ENCODE measurements at regions not wholly inside any gene's neighbourhood (a gene's known extent, or its start where the extent isn't known, plus 50 kb on each side); places are given as distances from the start of the nearest gene placed in this dataset.

DNA sequence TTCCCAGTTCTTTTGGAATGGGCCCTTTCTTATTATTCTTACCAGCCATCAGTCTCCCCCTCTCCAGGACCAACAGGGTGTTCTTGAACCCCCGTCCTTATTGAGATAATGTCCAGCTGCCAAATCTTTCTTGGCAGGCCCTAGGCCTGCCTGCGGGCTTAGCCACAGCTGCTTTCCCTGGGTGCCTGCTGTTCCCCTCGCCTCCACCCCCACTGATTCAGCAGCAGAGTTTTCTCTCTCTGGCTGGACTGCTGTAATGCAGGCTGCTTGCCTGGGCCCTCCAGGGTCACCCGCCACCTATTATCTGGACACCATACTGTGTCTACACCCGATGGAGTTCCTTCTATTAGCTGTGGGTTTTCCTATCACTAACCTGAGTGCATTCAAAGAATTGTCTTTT is 395.4 kb upstream of the ATP5MC3 start:
- no peak for TF ChIP-seq EZH2 (IDR thresholded peaks at IDR 0.05; ENCODE audit: borderline replicate concordance, low read depth, low read length, poor library complexity, severe bottlenecking)
- TF ChIP-seq, protein P1, sequence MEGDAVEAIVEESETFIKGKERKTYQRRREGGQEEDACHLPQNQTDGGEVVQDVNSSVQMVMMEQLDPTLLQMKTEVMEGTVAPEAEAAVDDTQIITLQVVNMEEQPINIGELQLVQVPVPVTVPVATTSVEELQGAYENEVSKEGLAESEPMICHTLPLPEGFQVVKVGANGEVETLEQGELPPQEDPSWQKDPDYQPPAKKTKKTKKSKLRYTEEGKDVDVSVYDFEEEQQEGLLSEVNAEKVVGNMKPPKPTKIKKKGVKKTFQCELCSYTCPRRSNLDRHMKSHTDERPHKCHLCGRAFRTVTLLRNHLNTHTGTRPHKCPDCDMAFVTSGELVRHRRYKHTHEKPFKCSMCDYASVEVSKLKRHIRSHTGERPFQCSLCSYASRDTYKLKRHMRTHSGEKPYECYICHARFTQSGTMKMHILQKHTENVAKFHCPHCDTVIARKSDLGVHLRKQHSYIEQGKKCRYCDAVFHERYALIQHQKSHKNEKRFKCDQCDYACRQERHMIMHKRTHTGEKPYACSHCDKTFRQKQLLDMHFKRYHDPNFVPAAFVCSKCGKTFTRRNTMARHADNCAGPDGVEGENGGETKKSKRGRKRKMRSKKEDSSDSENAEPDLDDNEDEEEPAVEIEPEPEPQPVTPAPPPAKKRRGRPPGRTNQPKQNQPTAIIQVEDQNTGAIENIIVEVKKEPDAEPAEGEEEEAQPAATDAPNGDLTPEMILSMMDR (conservative IDR thresholded peaks at IDR 0.05; ENCODE audit: low read depth, low read length) = no peak
- no peak overlapping the region for H3K27ac ChIP-seq (ENCODE audit: low read depth, low read length, poor library complexity, severe bottlenecking)
- H3K9me3 ChIP-seq (ENCODE audit: low read depth, low read length, poor library complexity, severe bottlenecking) = no peaks in the 10 kb centered on the region
- H3K27me3 ChIP-seq (replicated peaks; ENCODE audit: insufficient read depth, low read depth, low read length, poor library complexity) = no peaks in the 10 kb centered on the region
- DNase-seq (ENCODE audit: low spot score) = no peak
- BruUV-seq (replicated peaks) = no TSS peak
- ChIA-PET POLR2A (ENCODE audit: low non-redundant PET) (no interaction called here), CTCF (no interaction called here)
- intact Hi-C loops (cut with micrococcal nuclease; ENCODE audit: unreplicated experiment) = no loop called here
- no peaks in the 10 kb centered on the region for H3K36me3 ChIP-seq (ENCODE audit: insufficient read depth, low read length, poor library complexity, severe bottlenecking)
- H3K4me1 ChIP-seq (ENCODE audit: insufficient read depth, low read length, poor library complexity, severe bottlenecking) = no peaks in the 10 kb centered on the region
- no peak overlapping the region for H3K4me3 ChIP-seq (ENCODE audit: low read depth, low read length, poor library complexity, severe bottlenecking)

- no peak for DNase-seq (ENCODE audit: low spot score)
- no peaks in the 10 kb centered on the region for H3K36me3 ChIP-seq (ENCODE audit: insufficient read depth, low read length, poor library complexity, severe bottlenecking)
- no peaks in the 10 kb centered on the region for H3K4me1 ChIP-seq (ENCODE audit: insufficient read depth, low read length, poor library complexity, severe bottlenecking)
- intact Hi-C loops (cut with micrococcal nuclease; ENCODE audit: unreplicated experiment) = no loop called here
- no peak overlapping the region for H3K4me3 ChIP-seq (ENCODE audit: low read depth, low read length, poor library complexity, severe bottlenecking)
- no peaks in the 10 kb centered on the region for H3K9me3 ChIP-seq (ENCODE audit: low read depth, low read length, poor library complexity, severe bottlenecking)
- BruUV-seq (replicated peaks) = no TSS peak
- no peak overlapping the region for H3K27ac ChIP-seq (ENCODE audit: low read depth, low read length, poor library complexity, severe bottlenecking)
- CTCF ChIA-PET = no interaction called here
- POLR2A ChIA-PET (ENCODE audit: low non-redundant PET) = no interaction called here
- no peaks in the 10 kb centered on the region for H3K27me3 ChIP-seq (replicated peaks; ENCODE audit: insufficient read depth, low read depth, low read length, poor library complexity)
- TF ChIP-seq, protein P1 (conservative IDR thresholded peaks at IDR 0.05; ENCODE audit: low read depth, low read length) = no peak
- TF ChIP-seq EZH2 (IDR thresholded peaks at IDR 0.05; ENCODE audit: borderline replicate concordance, low read depth, low read length, poor library complexity, severe bottlenecking) = no peak
These were observed 394.8 kb upstream of the ATP5MC3 start for GRCh38 chr2:175576270-175576669.

- BruUV-seq (replicated peaks) = no TSS peak
- CTCF ChIA-PET = interaction anchor here (0.7 kb wide), 1 partner anchor 11 kb away, joined by 3 read pairs; no protein-coding TSS in a partner anchor
- POLR2A ChIA-PET (ENCODE audit: low non-redundant PET) = no interaction called here
- Histone ChIP-seq H3K4me3 (ENCODE audit: low read depth, low read length, poor library complexity, severe bottlenecking) (no peak overlapping the region), H3K4me1 (ENCODE audit: insufficient read depth, low read length, poor library complexity, severe bottlenecking) (no peaks in the 10 kb centered on the region), H3K27me3 (replicated peaks; ENCODE audit: insufficient read depth, low read depth, low read length, poor library complexity) (no peaks in the 10 kb centered on the region), H3K36me3 (ENCODE audit: insufficient read depth, low read length, poor library complexity, severe bottlenecking) (no peaks in the 10 kb centered on the region), H3K27ac (ENCODE audit: low read depth, low read length, poor library complexity, severe bottlenecking) (no peak overlapping the region), H3K9me3 (ENCODE audit: low read depth, low read length, poor library complexity, severe bottlenecking) (no peaks in the 10 kb centered on the region)
- DNase-seq (ENCODE audit: low spot score) = no peak
- intact Hi-C loops (cut with micrococcal nuclease; ENCODE audit: unreplicated experiment) = no loop called here
- TF ChIP-seq, protein P1 (conservative IDR thresholded peaks at IDR 0.05; ENCODE audit: low read depth, low read length) = no peak
- TF ChIP-seq EZH2 (IDR thresholded peaks at IDR 0.05; ENCODE audit: borderline replicate concordance, low read depth, low read length, poor library complexity, severe bottlenecking) = no peak
These were observed 394.1 kb upstream of the ATP5MC3 start for GRCh38 chr2:175575346-175576258.

All from A673 (cell line).